Coronary artery (tissue), 2 donors: ENCODE measurements at regions not wholly inside any gene's neighbourhood (a gene's known extent, or its start where the extent isn't known, plus 50 kb on each side); places are given as distances from the start of the nearest gene placed in this dataset.

Experiments used
- DNase-seq: peaks from one replicate; pipeline ENCODE4 v3.0.0-alpha.2; 2017; ENCODE audit warnings: low spot score
- H3K27ac ChIP-seq, 2 donors: fragments of 200-600 bp; sonication (generic); one replicate each; pipeline ENCODE4 v1.5.1; 2016 to 2019
- H3K4me3 ChIP-seq: fragments of 200-600 bp; sonication (generic); 2 replicates; pipeline ENCODE4 v1.5.1; 2016; ENCODE audit warnings: mild to moderate bottlenecking, moderate library complexity
- CTCF ChIP-seq: fragments of 200-600 bp; sonication (generic); IDR thresholded peaks from one replicate; pipeline ENCODE4 v1.5.1; 2019; ENCODE audit warnings: antibody characterized with exemption

GRCh38 chr6:105594821-105595220 is 191.9 kb upstream of the PREP start:
- Histone ChIP-seq H3K4me3 (no peak overlapping the region), H3K27ac (no peak overlapping the region)
- TF ChIP-seq CTCF, result no peak
- no peak for DNase-seq

DNA sequence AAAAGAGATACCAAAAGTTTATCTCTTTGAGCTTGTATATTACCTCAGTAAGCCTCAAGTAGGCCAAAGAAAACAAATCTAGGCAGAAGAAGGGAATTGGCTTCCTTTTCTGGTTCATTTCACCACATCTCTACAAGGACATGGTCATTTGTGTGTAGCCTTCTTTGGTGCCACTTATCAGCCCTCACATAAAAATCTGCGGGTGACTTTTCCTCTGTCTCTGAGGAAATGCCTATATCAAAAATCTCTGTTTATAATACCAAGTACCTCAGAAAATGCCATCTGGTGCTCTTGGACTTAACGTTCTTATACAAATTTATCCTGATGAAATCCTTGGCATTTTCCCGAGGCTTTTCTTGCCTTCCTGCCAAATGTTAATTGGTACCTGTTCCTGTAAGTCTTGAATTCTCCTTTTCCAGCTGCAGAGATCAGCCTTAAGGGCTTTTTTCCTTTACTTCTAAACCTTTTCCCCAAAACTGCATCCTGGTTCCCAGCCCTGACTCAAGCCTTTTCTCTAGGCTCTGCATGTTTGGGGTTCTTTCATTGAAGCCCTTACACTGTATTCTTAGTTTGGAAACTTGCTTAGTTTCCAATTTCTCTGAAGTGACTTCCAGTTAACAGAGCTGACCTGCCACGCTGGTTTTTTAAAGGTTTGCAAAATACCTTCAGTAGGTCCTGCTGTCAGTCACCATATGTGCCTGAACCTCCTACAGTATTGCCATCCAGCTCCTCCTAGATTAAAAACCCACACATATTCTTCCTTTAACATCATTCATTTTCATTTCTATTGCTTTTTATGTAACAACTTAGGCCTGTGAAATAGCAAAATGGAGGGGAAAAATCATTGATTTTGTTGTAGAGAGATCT is 191.2 kb upstream of the PREP start:
- Histone ChIP-seq H3K4me3 (no peak overlapping the region), H3K27ac (no peak overlapping the region)
- DNase-seq, result no peak
- no peak for TF ChIP-seq CTCF

DNA sequence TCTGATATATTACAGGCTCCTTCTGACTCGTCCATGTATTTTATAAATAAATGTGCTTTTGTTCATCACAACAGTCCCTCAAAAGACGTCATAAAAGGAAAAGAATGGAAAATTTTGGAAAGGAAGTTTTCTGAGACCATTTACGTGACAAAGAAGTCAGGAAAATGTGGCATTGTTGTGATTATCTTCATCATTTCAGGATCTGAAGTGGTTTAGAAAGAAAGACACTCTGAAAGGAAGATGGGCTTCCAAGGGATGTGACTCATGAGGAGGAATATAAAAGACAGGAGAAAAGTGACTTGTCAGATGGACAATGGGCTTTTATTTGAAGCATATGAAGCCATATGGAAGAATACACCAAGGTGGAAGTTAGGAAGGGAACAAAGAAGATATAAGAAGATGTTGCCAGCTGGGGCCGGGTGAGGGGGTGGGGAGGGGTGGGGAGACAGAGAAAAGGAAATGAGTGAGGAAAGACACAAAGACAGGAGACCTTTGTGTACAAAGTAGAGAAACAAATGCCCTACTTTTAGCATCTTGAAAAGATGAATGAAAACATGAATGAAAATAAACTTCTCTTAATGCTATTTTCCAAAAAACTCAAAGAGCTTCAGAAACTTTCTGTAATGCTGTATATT is 190.3 kb upstream of the PREP start:
- no peak for DNase-seq
- no peak overlapping the region for H3K4me3 ChIP-seq
- no peak for TF ChIP-seq CTCF
- no peak overlapping the region for H3K27ac ChIP-seq

DNA sequence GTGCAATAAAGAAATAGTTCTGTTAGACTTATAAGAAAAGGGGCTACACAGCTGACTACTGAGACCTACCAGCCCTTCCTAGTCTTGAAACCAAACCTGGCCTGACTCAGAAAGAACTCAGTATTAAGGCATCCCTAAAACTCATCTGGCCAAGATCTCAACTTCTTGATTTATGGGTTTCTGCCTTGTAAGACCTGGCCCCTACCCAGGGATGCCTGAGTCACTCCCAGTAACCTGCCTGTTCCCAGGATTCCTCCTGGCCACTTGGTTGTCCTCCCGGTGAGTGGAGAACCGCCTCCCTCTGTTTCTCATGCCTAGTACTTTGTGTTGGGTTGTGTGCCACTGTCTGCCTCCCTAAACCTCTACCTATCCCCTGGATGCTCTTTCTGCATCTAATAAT is 189.4 kb upstream of the PREP start:
- Histone ChIP-seq H3K4me3 (no peak overlapping the region), H3K27ac (no peak overlapping the region)
- no peak for DNase-seq
- TF ChIP-seq CTCF, result no peak

DNA sequence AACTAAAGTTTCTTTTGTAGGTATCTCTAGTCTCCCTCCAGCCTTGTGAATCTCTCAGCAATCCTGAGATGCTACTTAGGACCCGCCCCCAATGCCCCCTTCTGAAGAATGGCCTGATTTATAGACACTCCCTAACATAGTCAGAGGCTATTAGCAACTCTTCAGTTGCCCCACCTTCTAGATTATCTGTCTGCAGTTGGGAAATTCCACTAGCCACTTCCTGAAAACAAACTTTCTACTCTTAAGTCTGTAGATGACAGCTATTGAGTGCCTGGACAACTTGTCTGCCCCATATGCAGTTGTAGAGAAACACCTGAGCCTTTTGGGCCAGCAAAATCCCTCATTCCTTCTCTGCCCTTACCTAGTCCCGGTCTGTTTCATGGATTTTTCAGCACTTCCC is 188.2 kb upstream of the PREP start:
- no peak overlapping the region for H3K27ac ChIP-seq
- DNase-seq, result no peak
- H3K4me3 ChIP-seq, result no peak overlapping the region

GRCh38 chr6:105588123-105588710 is 185.3 kb upstream of the PREP start:
- H3K27ac ChIP-seq, result no peak overlapping the region
- H3K4me3 ChIP-seq, result no peak overlapping the region
- no peak for TF ChIP-seq CTCF
- DNase-seq, result no peak

More for the DNA sequence above, 188.2 kb upstream of the PREP start:
- TF ChIP-seq CTCF, result no peak
